H4 (cell line): ENCODE measurements at regions not wholly inside any gene's neighbourhood (a gene's known extent, or its start where the extent isn't known, plus 50 kb on each side); places are given as distances from the start of the nearest gene placed in this dataset.

Experiments used
- DNase-seq: peaks from one replicate; pipeline ENCODE4 v3.0.0-alpha.2; 2015; ENCODE audit warnings: low spot score

DNA sequence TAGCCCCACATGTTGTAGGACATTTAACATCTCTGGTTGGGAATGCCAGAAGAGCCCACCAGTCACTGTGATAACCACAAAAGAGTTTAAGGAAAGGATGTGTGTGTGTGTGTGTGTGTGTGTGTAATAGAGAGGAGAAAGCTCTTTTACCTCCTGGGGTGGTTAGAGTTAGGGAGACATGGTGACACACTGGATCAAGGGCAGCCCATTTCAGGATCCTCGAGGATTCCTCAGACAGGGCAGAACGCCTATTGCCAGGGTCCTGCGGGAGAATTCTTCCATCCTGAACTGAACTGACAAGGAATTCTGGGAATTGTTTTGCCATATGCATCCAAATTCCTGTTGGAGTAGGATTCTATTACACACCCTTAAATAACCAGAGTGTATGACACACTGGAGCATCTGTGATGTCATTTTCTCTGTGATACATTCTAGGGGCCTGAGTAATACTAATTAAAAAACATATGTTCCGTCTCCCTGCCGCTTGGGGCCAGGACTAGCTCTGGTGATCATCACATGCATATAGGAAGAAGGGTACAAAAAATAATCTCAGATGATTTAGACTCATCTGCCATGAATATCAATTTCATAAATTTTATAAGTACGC lies 156.4 kb upstream of the MMADHC start:
- peak; percentile 84 for DNase-seq

DNA sequence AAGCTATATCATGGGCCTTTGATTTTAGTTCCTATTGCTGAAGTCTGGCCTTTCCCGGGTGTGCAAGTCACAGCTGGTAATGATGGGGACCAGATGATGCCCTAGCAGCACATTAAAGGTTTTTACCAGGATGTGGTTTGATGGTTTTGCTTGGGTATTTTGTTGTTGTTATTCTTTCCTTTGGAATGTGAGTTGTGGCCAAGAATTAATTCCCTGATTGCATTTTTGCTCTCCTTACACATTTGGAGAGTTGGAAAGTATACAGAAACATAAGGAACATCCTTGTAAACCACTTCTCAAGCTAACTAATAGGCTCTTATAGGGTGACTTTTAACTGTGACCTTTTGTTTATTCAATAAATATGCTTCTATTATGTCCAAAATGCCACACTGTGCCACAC lies 154.1 kb upstream of the MMADHC start:
- DNase-seq = peak; percentile 95

DNA sequence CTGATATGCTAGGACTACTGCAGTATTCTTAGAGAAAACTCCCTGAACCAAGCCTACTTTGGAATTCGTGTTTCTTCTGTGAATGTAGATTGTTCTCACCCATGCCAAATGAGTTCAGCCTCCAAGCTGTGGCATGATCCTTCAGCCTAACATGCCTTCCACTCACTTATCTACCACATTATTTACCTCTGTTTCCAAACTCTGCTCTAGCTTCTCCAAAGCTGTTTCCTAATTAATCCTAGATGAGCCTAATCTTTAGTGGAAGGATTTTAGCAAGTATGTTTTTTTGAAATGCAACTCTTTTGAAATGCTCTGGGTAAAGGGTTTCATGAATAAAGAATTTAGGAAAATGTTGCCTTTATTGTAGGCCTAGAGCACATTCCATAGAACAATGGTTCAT lies 152.9 kb upstream of the MMADHC start:
- DNase-seq = no peak

DNA sequence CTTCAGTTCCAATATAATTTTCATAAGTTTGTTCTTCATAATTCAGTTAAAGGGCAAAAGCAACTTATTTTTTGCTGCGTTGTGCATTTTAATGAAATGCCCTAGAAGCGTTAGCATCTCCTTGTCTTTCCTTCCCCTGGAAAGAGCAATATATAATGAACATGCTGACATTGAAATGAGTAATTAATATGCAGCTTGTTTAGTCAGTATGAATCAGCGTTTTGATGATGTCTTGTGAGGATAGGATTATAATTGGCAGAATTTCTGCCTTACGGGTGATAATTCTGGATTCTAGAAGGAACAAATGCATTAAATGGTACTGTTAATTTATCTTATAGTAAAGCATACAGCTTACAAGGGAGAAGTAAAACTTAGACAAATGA lies 152.3 kb upstream of the MMADHC start:
- no peak for DNase-seq

DNA sequence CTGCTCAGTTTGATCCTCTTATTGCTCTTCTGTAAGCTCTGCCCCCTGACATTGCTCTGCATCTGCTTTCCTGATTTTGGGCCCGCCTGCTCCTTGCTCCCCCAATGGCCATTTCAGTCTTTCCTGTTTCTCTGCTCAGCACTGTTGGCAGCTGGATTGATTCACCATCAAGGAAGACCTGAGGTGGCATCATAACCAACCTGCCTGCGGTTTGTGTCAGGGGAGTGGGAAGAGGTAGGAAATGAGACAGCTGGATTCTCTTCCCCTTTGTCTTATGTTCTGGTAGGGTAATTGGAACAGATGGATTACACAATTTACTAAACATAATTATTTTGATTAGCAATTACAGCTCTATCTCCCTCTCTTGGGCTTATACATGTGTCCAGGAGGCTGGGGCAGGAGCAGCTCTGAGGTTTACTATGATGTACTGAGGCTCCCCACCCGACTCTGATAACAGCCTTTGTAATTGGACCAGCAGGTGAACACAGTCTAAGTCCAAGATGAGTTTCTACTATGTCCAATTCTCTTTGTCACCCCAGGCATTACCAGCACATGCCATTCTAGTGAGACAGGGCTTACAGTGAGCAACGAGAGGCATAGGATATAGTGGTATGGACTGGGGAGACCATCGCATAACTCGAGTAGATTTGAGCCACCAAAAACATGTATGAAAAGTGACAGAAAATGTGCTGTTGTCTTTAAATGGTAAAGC lies 151.8 kb upstream of the MMADHC start:
- no peak for DNase-seq

DNA sequence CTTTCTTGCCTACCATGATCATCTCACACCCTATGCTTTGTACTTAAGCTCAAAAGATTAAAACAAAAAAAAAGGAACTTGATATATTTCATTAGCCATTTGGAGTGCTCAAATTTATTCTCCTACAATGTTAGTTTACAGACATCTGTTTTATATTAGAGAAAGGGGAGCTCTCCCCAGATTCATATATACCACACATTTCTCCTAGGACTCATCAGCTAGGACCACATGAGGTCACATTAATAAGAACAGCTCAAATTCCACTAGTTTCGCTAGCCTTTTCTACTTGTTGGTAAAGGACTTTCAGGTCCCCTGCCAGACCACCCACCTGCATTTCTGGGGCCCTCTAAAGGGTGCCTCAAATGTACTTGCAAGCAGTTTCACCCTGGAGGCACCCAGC lies 151.2 kb upstream of the MMADHC start:
- no peak for DNase-seq

DNA sequence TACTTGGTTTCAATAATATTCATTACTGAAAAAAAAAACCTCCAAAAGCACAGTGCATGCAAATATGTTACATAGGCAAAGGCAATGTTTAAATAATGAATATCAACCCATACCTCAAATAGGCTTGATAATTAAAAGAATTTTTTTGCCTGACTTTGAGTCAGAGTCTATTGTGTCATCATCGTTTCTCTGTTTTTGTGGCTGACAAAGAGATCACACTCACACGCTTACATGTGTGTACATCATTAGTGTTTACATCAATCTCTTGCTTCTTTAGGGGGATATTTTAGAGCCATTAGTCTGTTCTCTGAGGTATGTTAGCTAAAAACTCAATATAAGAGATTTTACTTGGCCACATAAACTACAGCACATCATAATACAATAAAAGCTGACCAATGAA lies 150.3 kb upstream of the MMADHC start:
- no peak for DNase-seq

DNA sequence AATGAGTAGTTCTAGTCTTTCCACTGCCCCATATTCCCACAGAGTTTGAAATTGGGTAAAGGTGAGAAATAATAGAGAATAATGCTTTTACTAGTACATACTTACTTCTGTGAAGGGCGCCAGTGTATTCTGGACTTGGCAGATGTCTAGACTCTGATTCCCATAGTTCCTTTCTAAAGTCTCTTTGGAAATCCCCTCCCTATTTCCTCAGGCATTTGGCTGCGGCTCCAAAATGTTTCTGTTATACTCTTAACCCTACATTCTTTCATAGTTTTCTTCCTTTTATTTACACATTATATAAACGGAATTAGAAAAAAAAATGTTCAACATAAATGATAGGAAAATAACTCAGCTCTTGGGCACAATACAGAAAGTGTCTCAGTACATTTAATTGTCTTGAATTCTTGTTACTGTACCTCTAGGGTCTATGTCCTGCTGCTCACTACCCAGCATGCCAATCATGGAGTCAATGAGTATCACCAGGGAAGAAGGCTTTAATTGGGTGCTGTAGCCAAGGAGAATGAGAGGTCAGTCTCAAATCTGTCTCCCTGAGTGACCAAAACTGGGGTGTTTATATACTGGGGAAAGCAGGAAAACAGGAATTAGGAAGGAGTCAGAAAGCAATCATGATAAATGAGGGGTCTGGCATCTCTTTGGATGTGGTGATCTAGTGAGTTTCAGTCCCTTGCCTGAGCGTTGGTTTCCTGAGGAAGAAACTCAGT lies 147.8 kb upstream of the MMADHC start:
- DNase-seq = no peak

DNA sequence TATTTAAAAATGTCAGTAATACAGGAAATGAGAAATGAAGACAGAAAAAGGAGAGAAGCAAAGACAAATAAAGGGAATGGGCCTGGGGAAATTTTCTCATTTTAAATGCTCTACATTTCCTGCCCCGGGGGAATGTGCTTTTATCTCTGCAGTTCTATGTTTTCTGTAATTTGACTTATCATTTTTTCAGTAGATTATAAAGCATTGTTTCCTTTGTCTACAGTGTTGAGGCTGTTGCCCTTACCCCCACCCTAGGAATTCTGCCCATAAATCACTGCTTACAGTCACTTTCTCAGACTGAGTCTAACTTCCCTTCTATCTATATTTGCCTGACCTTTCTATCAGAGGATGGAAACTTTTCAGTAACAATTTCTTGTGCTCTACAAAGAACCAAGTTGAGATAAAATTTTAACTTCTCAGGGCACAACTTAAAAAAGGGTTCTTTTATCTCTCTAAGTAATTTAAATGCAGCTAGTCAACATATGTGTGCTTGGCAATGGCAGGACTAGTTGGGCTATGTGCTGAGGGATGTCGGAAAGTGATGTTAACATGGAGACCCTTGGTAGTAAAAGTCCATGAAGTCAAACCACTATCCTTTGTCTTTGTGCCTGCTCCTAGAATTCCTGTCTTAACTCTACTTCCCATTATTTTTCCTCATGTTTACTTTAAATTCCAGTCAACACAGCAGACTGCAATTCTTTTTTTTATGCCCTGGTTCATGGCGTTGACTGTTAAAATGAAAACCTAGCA lies 146.5 kb upstream of the MMADHC start:
- DNase-seq = no peak

DNA sequence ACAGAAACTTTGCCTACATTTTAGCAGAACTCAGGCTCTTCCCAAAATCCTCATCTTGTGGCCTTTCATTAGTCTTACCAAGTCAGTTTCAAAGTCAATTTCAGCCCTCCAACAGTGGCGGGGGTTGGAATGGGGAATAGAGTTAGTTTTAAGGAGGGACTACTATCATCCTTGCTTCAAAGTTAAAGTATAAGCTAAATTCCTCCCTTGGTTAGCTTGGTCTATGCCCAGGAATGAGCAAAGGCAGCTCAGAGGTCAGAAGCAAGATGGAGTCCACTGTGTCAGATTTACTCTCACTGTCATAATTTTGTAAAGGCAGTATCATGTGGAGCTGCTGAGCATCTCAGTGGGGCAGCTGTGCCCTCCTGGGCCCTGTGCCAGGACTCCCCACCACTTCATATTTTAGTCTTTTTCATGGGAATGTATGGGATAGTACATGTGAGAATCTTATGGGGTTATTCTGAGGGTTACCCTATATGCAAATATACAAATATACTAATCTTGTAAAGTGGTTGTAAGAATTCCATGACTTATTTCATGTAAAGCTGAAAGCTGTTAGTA lies 145.2 kb upstream of the MMADHC start:
- no peak for DNase-seq

DNA sequence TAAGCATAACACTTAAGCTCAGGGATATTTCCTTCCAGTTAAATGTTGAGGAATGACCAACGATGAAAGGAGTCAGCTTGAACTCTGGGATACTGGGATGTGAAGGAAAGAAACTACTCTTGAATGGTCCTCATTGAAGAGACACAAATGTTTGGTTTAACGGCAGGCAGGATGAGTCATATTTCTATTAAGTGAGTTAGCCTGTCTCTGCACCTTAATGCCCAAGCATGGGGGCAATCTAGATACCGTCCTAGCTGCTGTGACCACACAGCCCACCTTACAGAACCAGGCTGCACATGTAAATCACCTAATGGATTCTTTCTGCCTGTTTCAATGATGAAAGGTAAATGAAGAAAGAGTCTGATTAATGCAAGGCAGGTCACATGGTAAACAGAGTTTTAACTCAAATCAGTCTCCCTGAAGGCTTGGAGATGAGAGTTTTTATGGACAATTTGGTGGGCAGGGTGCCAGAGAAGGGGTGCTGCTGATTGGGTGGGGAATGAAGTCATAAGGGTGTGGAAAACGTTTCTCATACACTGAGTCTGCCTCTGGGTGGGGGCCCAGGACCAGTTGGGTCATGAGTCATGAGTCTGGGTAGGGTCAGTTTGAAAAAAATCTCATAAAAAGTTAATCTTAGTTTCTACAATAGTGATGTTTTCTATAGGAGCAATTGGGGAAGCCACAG lies 144.6 kb upstream of the MMADHC start:
- peak; percentile 21 for DNase-seq

DNA sequence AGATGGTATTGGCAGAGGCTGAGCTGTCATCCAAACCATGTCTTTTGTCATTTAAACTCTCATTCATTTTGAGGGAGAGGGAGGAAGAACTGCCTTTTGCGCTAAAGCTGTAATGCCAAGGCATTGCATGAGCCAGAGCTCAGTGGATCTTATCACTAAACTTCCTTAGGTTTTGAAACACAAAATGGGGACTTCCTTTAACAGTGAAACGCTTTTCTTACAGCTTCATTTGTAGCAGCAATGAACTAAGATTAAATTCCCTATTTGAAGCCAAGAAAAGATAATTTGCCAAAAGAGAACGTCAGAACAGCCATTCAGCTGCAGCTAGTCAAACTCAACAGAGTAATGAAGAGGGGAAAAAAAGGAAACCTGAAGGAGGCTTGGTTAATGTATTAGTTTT lies 143.5 kb upstream of the MMADHC start:
- no peak for DNase-seq

DNA sequence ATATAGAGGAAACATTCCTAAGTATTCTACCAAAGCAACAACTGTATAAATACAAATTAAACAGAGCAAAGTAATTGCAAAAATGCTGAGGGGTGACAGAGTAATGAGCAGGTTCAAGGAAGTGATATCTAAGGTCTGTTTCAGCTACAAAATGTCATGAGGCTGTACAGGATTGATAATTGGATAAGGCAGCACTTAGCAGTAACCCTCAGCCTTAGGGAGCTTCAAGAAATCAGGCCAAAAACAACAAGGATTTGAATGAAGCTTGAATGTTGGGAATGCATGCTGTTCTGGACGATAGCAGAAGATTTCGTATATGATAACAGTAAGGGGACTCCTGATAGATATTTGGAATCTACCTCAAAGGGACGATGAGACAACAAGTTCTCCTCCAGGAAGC lies 142.0 kb upstream of the MMADHC start:
- no peak for DNase-seq

DNA sequence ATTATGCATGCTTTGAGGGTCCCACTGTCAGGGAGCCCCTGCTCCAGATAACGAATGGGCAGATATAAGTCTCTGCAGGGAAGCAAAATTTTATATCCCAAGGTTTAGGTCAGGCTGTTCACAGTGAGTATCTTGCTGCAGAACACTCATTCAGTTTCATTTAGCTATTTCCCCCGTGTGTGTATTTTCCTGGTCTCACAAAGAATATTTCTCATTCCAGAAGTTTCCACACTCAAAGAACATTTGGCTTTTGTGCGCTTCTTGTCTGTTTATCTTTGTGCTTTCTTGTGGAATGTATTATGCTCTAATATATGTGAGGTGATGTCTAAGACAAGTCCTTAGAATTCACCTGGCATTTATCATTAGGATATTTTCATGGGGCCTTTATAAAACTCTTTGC lies 140.4 kb upstream of the MMADHC start:
- no peak for DNase-seq

DNA sequence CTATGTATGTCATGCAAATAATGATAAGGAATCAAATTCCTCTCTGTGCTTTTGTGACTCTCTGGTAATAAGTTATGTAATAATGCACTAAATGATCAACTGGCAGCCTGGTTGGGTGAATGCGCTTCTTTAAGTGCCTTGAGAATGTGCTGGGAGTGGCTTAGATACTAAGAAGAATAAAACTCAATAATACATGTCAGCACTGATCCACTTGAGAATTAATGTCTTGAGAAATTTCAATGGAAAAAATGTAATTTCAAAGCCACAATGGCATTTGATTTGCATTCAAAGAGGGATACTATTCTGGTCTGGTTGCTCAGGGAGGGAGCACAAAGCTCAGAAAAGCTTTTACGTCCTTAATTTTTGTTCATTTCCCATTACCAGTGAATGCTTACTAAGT lies 137.7 kb upstream of the MMADHC start:
- DNase-seq = no peak

DNA sequence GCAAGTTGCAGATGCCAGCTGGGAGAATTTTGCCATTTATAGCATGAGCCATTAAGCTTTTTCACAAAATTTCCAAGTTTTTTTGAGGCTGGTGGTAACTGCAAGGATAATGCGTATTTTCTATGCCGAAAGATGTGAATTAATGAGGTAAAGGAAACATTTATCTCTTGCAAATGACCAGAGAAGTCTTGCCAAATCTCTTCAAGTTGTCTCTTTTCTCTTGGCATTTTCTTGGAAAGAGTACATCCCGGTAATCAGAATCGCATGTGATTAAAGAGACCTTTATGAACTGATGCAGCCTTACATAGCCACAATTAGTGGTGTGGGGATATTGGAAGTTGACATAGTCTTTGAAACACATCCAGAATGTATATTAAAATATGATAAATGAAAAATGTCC lies 136.5 kb upstream of the MMADHC start:
- no peak for DNase-seq

DNA sequence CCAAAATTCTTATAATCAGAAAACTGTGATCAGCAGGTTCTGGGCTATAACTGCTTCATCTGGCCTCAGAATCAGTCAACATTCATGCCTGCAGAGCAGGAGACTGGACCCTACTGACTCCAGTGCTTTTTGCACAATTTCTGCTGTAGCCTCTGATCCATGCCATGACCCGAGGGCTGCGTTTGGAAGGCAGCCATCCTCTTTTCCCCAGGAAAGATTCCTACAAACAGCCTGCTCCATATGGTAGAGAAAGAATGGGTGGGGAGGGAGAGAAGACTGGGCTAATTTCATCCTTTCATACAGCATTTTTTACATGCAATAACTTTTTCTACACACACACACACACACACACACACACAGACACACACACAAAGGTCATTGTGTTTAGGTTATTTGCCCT lies 133.0 kb upstream of the MMADHC start:
- DNase-seq = no peak

DNA sequence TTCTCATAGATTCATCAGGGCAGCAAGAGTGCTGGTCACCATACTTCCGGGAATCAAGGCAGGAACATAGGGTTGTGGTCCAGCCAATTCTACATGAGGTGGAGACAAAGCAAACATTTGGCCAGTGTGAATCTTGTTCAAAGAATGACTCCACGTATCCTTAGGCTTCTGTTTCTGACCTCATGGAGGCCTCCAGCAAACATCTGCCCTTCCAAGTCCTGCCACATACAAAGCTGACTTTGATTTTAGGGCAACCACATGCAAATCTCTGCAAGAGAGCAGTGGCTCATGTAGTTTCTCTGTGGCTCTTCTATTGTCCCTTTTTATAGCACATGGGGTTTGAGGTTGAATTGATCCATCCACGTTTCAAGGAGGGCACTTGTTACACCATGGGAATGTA lies 132.1 kb upstream of the MMADHC start:
- no peak for DNase-seq

DNA sequence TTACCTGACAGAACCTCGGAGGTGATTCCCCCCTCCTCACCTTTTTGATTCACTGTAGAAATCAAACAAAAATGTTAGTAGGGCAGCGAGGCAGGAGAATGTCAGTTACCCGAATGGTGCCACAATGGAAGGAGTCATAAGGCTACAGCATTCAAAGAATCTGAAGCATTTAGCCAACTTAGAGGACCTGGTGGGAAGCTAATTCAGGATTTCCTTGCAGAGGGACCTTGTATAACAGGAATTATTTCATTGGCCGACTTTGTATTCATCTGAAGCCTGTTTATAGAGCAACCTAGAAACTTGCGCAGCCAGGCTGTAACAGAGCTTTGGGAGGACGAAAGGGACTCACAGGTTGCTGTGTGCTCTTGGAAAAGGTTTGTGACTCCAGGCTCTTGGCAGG lies 129.1 kb upstream of the MMADHC start:
- no peak for DNase-seq

DNA sequence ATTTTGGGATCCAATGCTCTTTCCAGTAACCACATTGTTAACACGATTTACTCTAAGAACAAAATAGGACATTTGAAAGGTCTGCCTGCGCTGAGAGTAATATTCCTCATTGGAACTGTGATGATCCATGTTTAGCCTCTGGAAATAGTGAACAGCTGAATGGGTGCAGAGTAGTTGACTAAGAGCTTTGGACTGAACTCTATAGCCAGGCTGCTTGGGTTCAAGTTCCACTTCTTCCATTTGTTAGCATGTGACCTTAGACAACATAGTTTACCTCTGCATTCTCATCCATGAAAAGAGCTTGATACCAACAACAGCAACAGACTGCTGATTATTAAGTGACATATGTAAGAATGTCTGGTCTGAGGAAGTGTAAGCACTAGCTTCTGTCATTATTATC lies 128.3 kb upstream of the MMADHC start:
- DNase-seq = no peak

DNA sequence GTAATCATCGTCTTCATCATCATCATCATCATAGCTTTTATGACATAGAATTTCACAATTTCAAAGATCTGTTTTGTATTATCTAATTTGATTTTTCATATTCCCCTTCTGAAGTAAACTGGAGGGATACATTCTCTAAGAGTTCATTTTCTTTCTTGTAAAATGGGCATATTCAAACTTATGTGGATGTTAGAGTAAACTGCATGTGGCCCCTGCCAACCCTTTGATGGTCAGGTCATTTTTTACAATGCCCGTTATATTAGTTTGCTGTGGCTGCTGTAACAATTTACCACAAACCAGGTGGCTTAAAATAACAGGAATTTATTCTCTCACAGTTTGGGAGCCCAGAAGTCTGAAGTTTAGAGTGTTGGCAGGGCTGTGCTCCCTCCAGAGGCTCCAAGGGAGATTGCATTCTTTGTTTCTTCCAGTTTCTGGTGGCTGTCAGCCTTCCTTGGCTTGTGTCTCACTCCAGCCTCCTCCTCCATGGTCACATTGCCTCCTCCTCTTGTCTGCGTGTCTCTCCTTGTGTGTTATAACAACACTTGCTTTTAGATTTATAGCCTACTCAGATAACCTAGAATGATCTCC lies 127.5 kb upstream of the MMADHC start:
- DNase-seq = peak; percentile 59
